ENCODE measurements at regions not wholly inside any gene's neighbourhood (a gene's known extent, or its start where the extent isn't known, plus 50 kb on each side); places are given as distances from the start of the nearest gene placed in this dataset.
"Not testable (repeated sequence)": the region's sequence is repeated elsewhere in the genome, so short reads cannot be mapped to it uniquely, and the experiment has no call there.

- intact Hi-C loops (cut with DNase I; ENCODE audit: low total_unique reads) = no loop called here
- H3K4me1 ChIP-seq = no peaks in the 10 kb centered on the region
- TF ChIP-seq CTCF (IDR thresholded peaks at IDR 0.05 in 8 of 11, conservative IDR thresholded peaks at IDR 0.05 in 3 of 11) = no peak
- TF ChIP-seq POLR2A (IDR thresholded peaks at IDR 0.05) = no peak
- no peak for TF ChIP-seq POLR2AphosphoS5 (IDR thresholded peaks at IDR 0.05)
- no peak for DNase-seq
- peaks cover 7 to 25% (median 19%) of the 10 kb centered on the region in 8 donors for H3K9me3 ChIP-seq
- no peak overlapping the region for H3K4me3 ChIP-seq
- H3K27ac ChIP-seq = no peak overlapping the region
- no peaks in the 10 kb centered on the region for H3K36me3 ChIP-seq
- WGBS, 5 donors = 77 to 92% (median 89%) methylated on average over 10 of the region's 10 CpGs
- no peaks in the 10 kb centered on the region for H3K27me3 ChIP-seq (replicated peaks in 1 of 7)
These were observed 156.8 kb upstream of the STS start for GRCh38 chrX:6990552-6991193.

- Histone ChIP-seq H3K4me3 (no peak overlapping the region), H3K9me3 (peaks cover 0 to 17% (median 11%) of the 10 kb centered on the region in 8 donors), H3K4me1 (no peaks in the 10 kb centered on the region), H3K36me3 (no peaks in the 10 kb centered on the region), H3K27me3 (replicated peaks in 1 of 7) (no peaks in the 10 kb centered on the region), H3K27ac (no peak overlapping the region)
- intact Hi-C loops (cut with DNase I; ENCODE audit: low total_unique reads) = no loop called here
- TF ChIP-seq CTCF (IDR thresholded peaks at IDR 0.05 in 8 of 11, conservative IDR thresholded peaks at IDR 0.05 in 3 of 11) (no peak), POLR2AphosphoS5 (IDR thresholded peaks at IDR 0.05) (no peak), POLR2A (IDR thresholded peaks at IDR 0.05) (no peak)
- DNase-seq = no peak
- WGBS, 5 donors = 83 to 85% (median 84%) methylated on average over 6 of the region's 6 CpGs
These were observed 157.7 kb upstream of the STS start for GRCh38 chrX:6989858-6990257.

GRCh38 chrX:6988694-6989093, 158.8 kb upstream of the STS start:
- H3K36me3 ChIP-seq; H3K4me3 ChIP-seq; H3K9me3 ChIP-seq; H3K27ac ChIP-seq; H3K4me1 ChIP-seq; DNase-seq; intact Hi-C loops (cut with DNase I; ENCODE audit: low total_unique reads); H3K27me3 ChIP-seq (replicated peaks in 1 of 7): not testable (repeated sequence)
- 88 to 100% (median 94%) methylated on average over 2 of the region's 2 CpGs for WGBS, 5 donors

- H3K27me3 ChIP-seq (replicated peaks in 1 of 7) = no peaks in the 10 kb centered on the region
- no peaks in the 10 kb centered on the region for H3K4me1 ChIP-seq
- TF ChIP-seq POLR2AphosphoS5 (IDR thresholded peaks at IDR 0.05) (no peak), POLR2A (IDR thresholded peaks at IDR 0.05) (no peak), CTCF (IDR thresholded peaks at IDR 0.05 in 8 of 11, conservative IDR thresholded peaks at IDR 0.05 in 3 of 11) (no peak)
- DNase-seq = no peak
- no peak overlapping the region for H3K27ac ChIP-seq
- H3K36me3 ChIP-seq = no peaks in the 10 kb centered on the region
- WGBS, 5 donors = 58 to 75% (median 68%) methylated on average over 4 of the region's 4 CpGs
- H3K9me3 ChIP-seq = no peaks in the 10 kb centered on the region
- intact Hi-C loops (cut with DNase I; ENCODE audit: low total_unique reads) = no loop called here
- H3K4me3 ChIP-seq = no peak overlapping the region
These were observed 160.6 kb upstream of the STS start for GRCh38 chrX:6986915-6987314.

GRCh38 chrX:6985537-6985936, 162.0 kb upstream of the STS start:
- intact Hi-C loops (cut with DNase I; ENCODE audit: low total_unique reads) = no loop called here
- no peaks in the 10 kb centered on the region for H3K27me3 ChIP-seq (replicated peaks in 1 of 7)
- TF ChIP-seq POLR2A (IDR thresholded peaks at IDR 0.05) = no peak
- no peak for TF ChIP-seq POLR2AphosphoS5 (IDR thresholded peaks at IDR 0.05)
- no peak for TF ChIP-seq CTCF (IDR thresholded peaks at IDR 0.05 in 8 of 11, conservative IDR thresholded peaks at IDR 0.05 in 3 of 11)
- no peak for DNase-seq
- WGBS, 5 donors = 89 to 94% (median 92%) methylated on average over 7 of the region's 7 CpGs
- no peak overlapping the region for H3K27ac ChIP-seq
- H3K36me3 ChIP-seq = no peaks in the 10 kb centered on the region
- no peaks in the 10 kb centered on the region for H3K9me3 ChIP-seq
- no peaks in the 10 kb centered on the region for H3K4me1 ChIP-seq
- H3K4me3 ChIP-seq = no peak overlapping the region
